ENCODE measurements at regions not wholly inside any gene's neighbourhood (a gene's known extent, or its start where the extent isn't known, plus 50 kb on each side); places are given as distances from the start of the nearest gene placed in this dataset.

DNA sequence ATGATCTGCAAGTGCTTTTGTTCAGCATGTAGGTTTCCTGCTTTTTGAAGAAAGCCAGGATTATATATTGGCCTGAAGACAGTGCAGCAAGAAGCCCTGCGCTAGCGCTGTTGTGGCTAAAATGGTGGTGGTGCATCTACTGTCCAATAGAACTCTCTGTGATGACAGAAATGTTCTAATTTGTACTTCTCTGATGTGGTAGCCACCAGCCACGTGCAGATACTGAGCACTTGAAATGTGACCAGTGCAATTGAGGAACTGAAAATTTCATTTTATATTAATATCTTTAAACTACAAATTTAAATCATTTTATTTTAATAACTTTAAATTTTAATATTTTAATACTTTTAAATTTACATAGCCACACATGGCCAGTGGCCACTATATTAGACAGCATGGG lies 73.0 kb upstream of the PAX6 start:
- no peak for DNase-seq (ENCODE audit: low read depth)
- TF ChIP-seq MYC (IDR thresholded peaks at IDR 0.05; ENCODE audit: low read depth, low read length) (no peak), POLR2A (IDR thresholded peaks at IDR 0.05; ENCODE audit: extremely low read depth, insufficient read length) (no peak)
- TF ChIP-seq, protein P1, sequence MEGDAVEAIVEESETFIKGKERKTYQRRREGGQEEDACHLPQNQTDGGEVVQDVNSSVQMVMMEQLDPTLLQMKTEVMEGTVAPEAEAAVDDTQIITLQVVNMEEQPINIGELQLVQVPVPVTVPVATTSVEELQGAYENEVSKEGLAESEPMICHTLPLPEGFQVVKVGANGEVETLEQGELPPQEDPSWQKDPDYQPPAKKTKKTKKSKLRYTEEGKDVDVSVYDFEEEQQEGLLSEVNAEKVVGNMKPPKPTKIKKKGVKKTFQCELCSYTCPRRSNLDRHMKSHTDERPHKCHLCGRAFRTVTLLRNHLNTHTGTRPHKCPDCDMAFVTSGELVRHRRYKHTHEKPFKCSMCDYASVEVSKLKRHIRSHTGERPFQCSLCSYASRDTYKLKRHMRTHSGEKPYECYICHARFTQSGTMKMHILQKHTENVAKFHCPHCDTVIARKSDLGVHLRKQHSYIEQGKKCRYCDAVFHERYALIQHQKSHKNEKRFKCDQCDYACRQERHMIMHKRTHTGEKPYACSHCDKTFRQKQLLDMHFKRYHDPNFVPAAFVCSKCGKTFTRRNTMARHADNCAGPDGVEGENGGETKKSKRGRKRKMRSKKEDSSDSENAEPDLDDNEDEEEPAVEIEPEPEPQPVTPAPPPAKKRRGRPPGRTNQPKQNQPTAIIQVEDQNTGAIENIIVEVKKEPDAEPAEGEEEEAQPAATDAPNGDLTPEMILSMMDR (IDR thresholded peaks at IDR 0.05; ENCODE audit: low read depth, low read length): no peak
- TF ChIP-seq, protein P2, sequence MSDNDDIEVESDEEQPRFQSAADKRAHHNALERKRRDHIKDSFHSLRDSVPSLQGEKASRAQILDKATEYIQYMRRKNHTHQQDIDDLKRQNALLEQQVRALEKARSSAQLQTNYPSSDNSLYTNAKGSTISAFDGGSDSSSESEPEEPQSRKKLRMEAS (IDR thresholded peaks at IDR 0.05; ENCODE audit: low read depth, low read length): no peak
- H3K4me3 ChIP-seq (ENCODE audit: low read depth, low read length): no peak overlapping the region

- no peak for TF ChIP-seq MYC (IDR thresholded peaks at IDR 0.05; ENCODE audit: low read depth, low read length)
- TF ChIP-seq, protein P2 (IDR thresholded peaks at IDR 0.05; ENCODE audit: low read depth, low read length): no peak
- no peak for TF ChIP-seq POLR2A (IDR thresholded peaks at IDR 0.05; ENCODE audit: extremely low read depth, insufficient read length)
- TF ChIP-seq, protein P1 (IDR thresholded peaks at IDR 0.05; ENCODE audit: low read depth, low read length): no peak
- H3K4me3 ChIP-seq (ENCODE audit: low read depth, low read length): no peak overlapping the region
- DNase-seq (ENCODE audit: low read depth): no peak
These were observed 72.3 kb upstream of the PAX6 start for GRCh38 chr11:31883435-31883834.

DNA sequence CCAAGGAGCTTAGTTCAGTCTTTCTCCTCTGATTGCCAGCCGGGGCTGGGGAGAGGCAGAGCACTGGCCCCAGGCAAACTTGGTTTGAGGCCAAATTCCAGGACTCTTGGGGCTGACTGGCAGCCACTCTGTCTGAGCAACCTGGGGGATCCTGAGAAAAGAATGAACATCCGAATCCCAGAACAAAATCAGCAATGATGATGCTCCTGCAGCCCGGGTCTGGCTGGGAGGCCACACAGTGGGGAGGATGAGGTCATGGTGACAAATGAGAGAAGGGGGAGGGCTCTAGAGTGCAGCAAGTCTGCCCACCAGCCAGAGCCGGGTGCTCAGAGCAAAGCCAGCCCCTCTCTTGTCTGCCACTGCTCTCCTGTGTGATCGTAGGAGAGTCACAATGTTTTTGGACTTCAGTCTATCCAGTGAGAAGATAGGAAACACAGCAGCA lies 71.8 kb upstream of the PAX6 start:
- H3K4me3 ChIP-seq (ENCODE audit: low read depth, low read length): no peak overlapping the region
- DNase-seq (ENCODE audit: low read depth): no peak
- TF ChIP-seq, protein P2 (IDR thresholded peaks at IDR 0.05; ENCODE audit: low read depth, low read length): no peak
- TF ChIP-seq, protein P1 (IDR thresholded peaks at IDR 0.05; ENCODE audit: low read depth, low read length): no peak
- no peak for TF ChIP-seq POLR2A (IDR thresholded peaks at IDR 0.05; ENCODE audit: extremely low read depth, insufficient read length)

DNA sequence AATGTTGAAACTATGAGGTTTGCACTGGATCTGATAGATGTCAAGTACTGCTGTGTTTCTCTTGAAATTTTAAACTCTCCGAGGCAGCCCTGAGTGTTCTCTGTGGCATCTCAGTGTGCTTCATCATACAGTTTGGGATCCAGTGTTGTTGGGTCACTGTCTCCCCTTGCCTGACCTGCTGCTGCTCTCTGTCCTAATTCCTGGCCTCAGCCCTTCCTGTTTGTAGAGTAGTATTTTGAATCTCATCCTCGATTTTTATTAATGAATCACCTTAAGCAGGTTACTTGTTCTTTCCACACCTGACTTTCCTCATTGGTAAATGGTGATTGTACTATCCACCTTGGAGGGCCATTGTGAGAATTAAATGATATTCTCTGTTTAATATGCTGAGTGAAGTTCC lies 70.7 kb upstream of the PAX6 start:
- H3K4me3 ChIP-seq (ENCODE audit: low read depth, low read length): no peak overlapping the region
- TF ChIP-seq POLR2A (IDR thresholded peaks at IDR 0.05; ENCODE audit: extremely low read depth, insufficient read length) (no peak), MYC (IDR thresholded peaks at IDR 0.05; ENCODE audit: low read depth, low read length) (no peak)
- TF ChIP-seq, protein P1 (IDR thresholded peaks at IDR 0.05; ENCODE audit: low read depth, low read length): no peak
- TF ChIP-seq, protein P2 (IDR thresholded peaks at IDR 0.05; ENCODE audit: low read depth, low read length): no peak
- DNase-seq (ENCODE audit: low read depth): no peak

DNA sequence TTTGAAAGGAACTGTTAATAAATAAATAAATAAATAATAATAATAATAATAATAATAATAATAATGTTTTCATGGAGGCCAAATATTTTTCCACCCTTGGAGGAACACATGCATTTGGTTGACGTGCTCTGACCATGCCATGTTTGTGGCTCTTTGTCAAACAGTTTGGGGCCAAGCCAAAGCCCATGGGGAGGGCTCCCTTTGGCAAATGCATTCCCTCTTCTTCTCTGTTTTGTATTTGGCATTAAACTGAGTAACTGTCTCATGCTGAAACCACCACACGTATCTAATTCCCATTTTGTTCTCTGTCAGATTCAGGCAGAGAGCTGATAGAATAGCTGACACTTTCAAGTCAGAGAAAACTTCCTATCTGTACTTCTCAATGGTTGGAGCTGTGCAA lies 68.6 kb upstream of the PAX6 start:
- no peak for TF ChIP-seq MYC (IDR thresholded peaks at IDR 0.05; ENCODE audit: low read depth, low read length)
- TF ChIP-seq, protein P2 (IDR thresholded peaks at IDR 0.05; ENCODE audit: low read depth, low read length): no peak
- no peak for TF ChIP-seq POLR2A (IDR thresholded peaks at IDR 0.05; ENCODE audit: extremely low read depth, insufficient read length)
- TF ChIP-seq, protein P1 (IDR thresholded peaks at IDR 0.05; ENCODE audit: low read depth, low read length): no peak
- H3K4me3 ChIP-seq (ENCODE audit: low read depth, low read length): no peak overlapping the region
- no peak for DNase-seq (ENCODE audit: low read depth)

DNA sequence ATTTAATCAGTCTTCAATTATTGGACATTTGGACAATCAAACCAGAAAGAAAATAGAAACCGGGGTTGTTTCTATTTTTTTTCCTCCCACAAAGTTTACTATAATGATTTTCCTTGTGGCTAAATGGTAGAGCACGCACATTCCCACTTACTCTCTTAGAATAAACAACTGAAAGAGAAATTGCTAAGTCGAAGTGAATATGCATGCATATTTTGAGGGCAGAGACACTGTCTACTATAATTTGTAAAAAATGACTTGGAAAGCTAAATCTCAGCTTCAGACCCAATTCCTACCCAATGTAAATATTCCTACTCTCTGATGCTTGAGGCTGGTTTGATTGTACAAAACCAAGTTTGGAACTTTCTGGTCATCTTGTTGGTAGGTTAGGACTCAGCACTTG lies 66.7 kb upstream of the PAX6 start:
- no peak for TF ChIP-seq POLR2A (IDR thresholded peaks at IDR 0.05; ENCODE audit: extremely low read depth, insufficient read length)
- TF ChIP-seq MYC (IDR thresholded peaks at IDR 0.05; ENCODE audit: low read depth, low read length): no peak
- TF ChIP-seq, protein P2 (IDR thresholded peaks at IDR 0.05; ENCODE audit: low read depth, low read length): no peak
- TF ChIP-seq, protein P1 (IDR thresholded peaks at IDR 0.05; ENCODE audit: low read depth, low read length): no peak
- DNase-seq (ENCODE audit: low read depth): no peak

More for the DNA sequence above, 66.7 kb upstream of the PAX6 start:
- no peak overlapping the region for H3K4me3 ChIP-seq (ENCODE audit: low read depth, low read length)

Measured in NB4 (cell line).